ENCODE measurements at regions not wholly inside any gene's neighbourhood (a gene's known extent, or its start where the extent isn't known, plus 50 kb on each side); places are given as distances from the start of the nearest gene placed in this dataset.
"Not testable (repeated sequence)": the region's sequence is repeated elsewhere in the genome, so short reads cannot be mapped to it uniquely, and the experiment has no call there.

- DNase-seq, result no peak
Measured at GRCh38 chr6:40831381-40831780, 207.6 kb downstream of the UNC5CL start.

GRCh38 chr6:40825102-40825501 lies 213.9 kb downstream of the UNC5CL start:
- no peak for DNase-seq

- not testable (repeated sequence) for DNase-seq
Measured at GRCh38 chr6:40823917-40824891, 214.8 kb downstream of the UNC5CL start.

GRCh38 chr6:40822619-40823018 lies 216.4 kb downstream of the UNC5CL start:
- DNase-seq, result no peak

- DNase-seq, result no peak
Measured at GRCh38 chr6:40819182-40819834, 219.7 kb downstream of the UNC5CL start.

- no peak for DNase-seq
Measured at GRCh38 chr6:40817369-40817768, 221.7 kb downstream of the UNC5CL start.

- DNase-seq, result no peak
Measured at GRCh38 chr6:40816601-40817000, 222.4 kb downstream of the UNC5CL start.

- DNase-seq, result no peak
Measured at GRCh38 chr6:40815731-40816130, 223.3 kb downstream of the UNC5CL start.

GRCh38 chr6:40810171-40810570 lies 223.0 kb upstream of the LRFN2 start:
- no peak for DNase-seq

GRCh38 chr6:40809627-40810026 lies 222.5 kb upstream of the LRFN2 start:
- DNase-seq, result no peak

- DNase-seq, result no peak
Measured at GRCh38 chr6:40807484-40807883, 220.3 kb upstream of the LRFN2 start.

GRCh38 chr6:40806256-40806864 lies 219.2 kb upstream of the LRFN2 start:
- DNase-seq, result no peak

- DNase-seq, result no peak
Measured at GRCh38 chr6:40805336-40805735, 218.2 kb upstream of the LRFN2 start.

GRCh38 chr6:40804905-40805304 lies 217.7 kb upstream of the LRFN2 start:
- DNase-seq, result no peak

- no peak for DNase-seq
Measured at GRCh38 chr6:40803897-40804702, 216.9 kb upstream of the LRFN2 start.

GRCh38 chr6:40802481-40802880 lies 215.3 kb upstream of the LRFN2 start:
- DNase-seq, result no peak

GRCh38 chr6:40799296-40800140 lies 212.4 kb upstream of the LRFN2 start:
- DNase-seq, result no peak

- DNase-seq, result no peak
Measured at GRCh38 chr6:40798069-40798770, 211.1 kb upstream of the LRFN2 start.

GRCh38 chr6:40796260-40797221 lies 209.4 kb upstream of the LRFN2 start:
- no peak for DNase-seq

GRCh38 chr6:40794586-40794985 lies 207.4 kb upstream of the LRFN2 start:
- no peak for DNase-seq

Measured in stimulated activated CD4-positive, alpha-beta T cell treated with anti-CD3 and anti-CD28 coated beads, Interleukin-12 subunit alpha, Interleukin-12 subunit beta, amount 100 ng/mL, for 4 hours (primary cell).